ENCODE measurements at regions not wholly inside any gene's neighbourhood (a gene's known extent, or its start where the extent isn't known, plus 50 kb on each side); places are given as distances from the start of the nearest gene placed in this dataset.

DNA sequence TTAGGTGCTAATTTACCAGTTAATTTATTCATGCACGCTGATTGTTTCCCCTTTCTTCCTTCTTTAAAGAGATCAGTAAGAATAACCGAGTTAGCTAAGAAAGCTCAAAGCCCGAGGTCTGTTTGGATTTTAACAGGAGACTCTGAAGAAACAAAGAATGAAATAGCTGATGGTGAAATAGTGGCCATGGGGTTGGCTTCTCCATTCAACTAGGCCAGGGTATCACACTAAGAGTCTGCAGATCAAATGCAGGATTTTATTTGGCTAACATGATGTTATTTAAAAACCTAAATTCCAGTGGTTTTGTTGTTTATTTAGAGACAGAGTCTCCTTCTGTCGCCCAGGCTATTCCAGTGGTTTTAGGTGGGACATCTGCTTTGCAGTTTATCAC is 65.2 kb upstream of the SYPL1 start:
- no peak for DNase-seq (ENCODE audit: extremely low spot score)
- ChIA-PET CTCF (interaction anchor here (0.8 to 7.7 kb wide), 67 partner anchors 11 to 988 kb away, joined by 3 to 173 read pairs (median 5); partner anchors contain the start of gene CCDC71L), POLR2A (no interaction called here)
- TF ChIP-seq, protein P1, sequence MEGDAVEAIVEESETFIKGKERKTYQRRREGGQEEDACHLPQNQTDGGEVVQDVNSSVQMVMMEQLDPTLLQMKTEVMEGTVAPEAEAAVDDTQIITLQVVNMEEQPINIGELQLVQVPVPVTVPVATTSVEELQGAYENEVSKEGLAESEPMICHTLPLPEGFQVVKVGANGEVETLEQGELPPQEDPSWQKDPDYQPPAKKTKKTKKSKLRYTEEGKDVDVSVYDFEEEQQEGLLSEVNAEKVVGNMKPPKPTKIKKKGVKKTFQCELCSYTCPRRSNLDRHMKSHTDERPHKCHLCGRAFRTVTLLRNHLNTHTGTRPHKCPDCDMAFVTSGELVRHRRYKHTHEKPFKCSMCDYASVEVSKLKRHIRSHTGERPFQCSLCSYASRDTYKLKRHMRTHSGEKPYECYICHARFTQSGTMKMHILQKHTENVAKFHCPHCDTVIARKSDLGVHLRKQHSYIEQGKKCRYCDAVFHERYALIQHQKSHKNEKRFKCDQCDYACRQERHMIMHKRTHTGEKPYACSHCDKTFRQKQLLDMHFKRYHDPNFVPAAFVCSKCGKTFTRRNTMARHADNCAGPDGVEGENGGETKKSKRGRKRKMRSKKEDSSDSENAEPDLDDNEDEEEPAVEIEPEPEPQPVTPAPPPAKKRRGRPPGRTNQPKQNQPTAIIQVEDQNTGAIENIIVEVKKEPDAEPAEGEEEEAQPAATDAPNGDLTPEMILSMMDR (IDR thresholded peaks at IDR 0.05; ENCODE audit: control extremely low read depth, extremely low read depth, low read depth, missing control alignments): no peak

DNA sequence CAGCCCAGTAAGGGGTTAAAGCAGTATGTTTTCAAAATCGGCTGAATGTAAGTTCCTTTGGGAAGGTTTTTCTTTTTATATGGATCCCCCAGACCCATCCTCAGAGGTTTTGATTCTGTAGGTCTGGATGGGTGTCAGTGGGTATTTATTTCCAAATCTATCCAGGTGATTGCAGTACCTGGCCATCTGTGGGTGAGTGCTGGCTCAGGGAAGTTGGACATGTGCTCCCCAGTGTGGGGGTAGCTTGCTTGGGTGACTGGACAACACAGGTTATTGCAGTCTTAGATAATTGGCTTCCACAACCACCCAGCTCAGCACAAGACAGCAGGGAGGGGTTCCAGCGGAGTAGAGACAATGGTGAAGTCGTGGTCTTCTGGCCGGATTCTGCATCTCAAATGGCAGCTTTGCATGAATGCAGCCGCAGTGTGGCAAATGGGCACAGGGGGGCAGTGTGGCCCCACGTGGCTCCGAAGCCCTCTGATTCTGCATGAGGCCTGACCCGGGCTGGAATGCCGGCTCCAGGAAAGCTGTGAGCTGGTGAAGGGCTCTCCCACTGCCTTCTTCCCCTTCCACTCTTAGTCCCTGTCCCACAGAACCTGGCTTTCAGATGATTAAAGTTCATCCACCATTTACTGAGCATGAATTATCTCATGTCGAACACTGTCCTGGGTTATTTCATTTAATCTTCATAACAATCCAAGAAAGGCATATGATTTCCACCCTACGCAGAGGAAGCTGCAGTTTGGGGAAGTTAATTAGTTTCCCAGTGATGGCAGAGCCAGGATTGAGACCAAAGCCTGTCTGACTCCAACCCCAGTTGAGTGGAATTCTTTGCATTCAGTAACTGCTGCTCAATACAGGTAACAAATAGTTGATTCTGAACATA is 64.5 kb upstream of the SYPL1 start:
- TF ChIP-seq, protein P1 (IDR thresholded peaks at IDR 0.05; ENCODE audit: control extremely low read depth, extremely low read depth, low read depth, missing control alignments): peak; percentile 98
- POLR2A ChIA-PET: no interaction called here
- CTCF ChIA-PET: interaction anchor here (0.6 to 7.7 kb wide), 83 partner anchors 12 to 988 kb away, joined by 3 to 173 read pairs (median 4); partner anchors contain the start of gene CCDC71L
- peak; percentile 77 for DNase-seq (ENCODE audit: extremely low spot score)

DNA sequence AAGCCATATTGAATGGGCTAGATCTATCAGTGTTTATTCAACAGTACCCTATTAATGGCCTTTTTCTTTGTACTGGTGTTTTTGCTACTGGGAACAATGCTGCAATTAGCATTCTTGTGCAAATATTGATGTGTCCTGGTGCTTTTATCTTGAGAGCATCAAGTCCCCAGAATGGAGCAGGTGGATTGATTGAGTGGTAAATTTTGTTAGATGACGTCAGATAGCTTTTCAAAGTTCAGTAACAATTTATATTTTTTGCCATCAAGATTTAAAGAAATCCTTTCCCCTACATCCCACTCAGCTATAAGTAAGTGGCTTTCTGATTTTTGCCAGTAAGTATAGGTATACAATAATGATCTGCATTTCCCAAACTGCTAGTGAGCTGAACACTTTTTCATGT is 63.4 kb upstream of the SYPL1 start:
- TF ChIP-seq, protein P1 (IDR thresholded peaks at IDR 0.05; ENCODE audit: control extremely low read depth, extremely low read depth, low read depth, missing control alignments): no peak
- DNase-seq (ENCODE audit: extremely low spot score): no peak
- ChIA-PET CTCF (interaction anchor here (1.0 to 7.7 kb wide), 19 partner anchors 11 to 561 kb away, joined by 3 to 173 read pairs (median 7); partner anchors contain the start of gene CCDC71L), POLR2A (no interaction called here)

DNA sequence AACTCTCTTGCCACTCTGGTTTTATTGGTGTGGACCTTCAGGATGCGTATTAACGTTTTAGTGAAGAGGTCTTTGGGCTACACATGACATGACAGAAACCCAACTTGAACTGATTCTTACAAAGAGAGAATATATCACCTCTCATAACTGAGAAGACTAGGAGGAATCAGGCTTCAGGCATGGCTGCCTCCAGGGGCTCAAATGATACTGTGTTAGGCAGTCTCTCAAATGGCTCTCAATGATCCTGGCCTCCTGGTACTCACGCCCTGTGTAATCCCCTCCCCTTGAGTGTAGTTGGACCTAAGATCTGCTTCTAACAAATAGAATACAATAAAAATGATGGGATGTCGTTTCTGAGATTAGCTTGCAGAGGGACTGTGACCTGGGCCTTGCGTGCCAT is 58.5 kb upstream of the SYPL1 start:
- ChIA-PET POLR2A (no interaction called here), CTCF (interaction anchor here (0.7 to 10.3 kb wide), 7 partner anchors 17 to 489 kb away, joined by 3 to 113 read pairs (median 9); no protein-coding TSS in a partner anchor)
- TF ChIP-seq, protein P1 (IDR thresholded peaks at IDR 0.05; ENCODE audit: control extremely low read depth, extremely low read depth, low read depth, missing control alignments): no peak

DNA sequence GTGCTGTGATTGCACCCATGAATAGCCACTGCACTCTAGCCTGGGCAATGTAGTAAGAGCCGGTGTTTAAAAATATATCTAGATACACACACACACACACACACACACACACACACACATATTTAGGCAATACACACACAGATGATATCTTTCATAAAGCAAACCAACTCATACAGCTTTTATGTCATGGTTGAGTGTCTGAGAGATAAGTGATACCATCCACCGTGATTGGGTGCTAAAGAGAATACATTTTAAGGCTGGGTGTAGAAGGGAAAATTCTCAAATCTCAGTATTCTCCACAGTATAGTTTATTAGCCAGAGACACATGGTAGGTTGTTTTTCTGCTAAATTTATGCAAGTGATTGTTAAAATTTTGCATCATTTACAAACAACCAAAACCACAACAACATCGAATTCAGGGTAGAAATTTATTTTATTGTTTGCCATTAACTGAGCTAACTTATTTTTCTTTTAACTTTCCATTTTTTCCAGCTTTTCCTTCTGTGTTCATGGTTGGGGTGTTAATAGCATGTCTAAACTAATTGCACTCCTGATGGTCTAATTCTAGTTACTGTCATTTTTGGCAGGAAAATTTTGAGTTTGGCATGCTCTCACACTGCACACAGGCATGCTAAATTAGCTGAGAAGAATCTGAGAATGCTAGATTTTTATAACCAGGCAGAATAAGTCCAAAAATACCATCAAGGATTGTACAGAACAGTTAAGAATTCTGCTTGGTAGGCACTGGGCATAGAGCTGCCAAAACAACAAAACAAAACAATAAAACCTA is 57.9 kb upstream of the SYPL1 start:
- CTCF ChIA-PET: interaction anchor here (0.7 to 10.3 kb wide), 5 partner anchors 17 to 490 kb away, joined by 3 to 113 read pairs (median 9); no protein-coding TSS in a partner anchor

More for the DNA sequence above, 58.5 kb upstream of the SYPL1 start:
- DNase-seq (ENCODE audit: extremely low spot score): no peak

More for the DNA sequence above, 57.9 kb upstream of the SYPL1 start:
- TF ChIP-seq, protein P1 (IDR thresholded peaks at IDR 0.05; ENCODE audit: control extremely low read depth, extremely low read depth, low read depth, missing control alignments): no peak
- no peak for DNase-seq (ENCODE audit: extremely low spot score)
- POLR2A ChIA-PET: no interaction called here
